Left ventricle myocardium inferior (tissue), 1 donor: ENCODE measurements at regions not wholly inside any gene's neighbourhood (a gene's known extent, or its start where the extent isn't known, plus 50 kb on each side); places are given as distances from the start of the nearest gene placed in this dataset.

Experiments used
- DNase-seq: peaks from one replicate; pipeline ENCODE4 v3.0.0-alpha.2; 2020
- H3K27ac ChIP-seq: fragments of 200-600 bp; replicated peaks from 2 replicates; pipeline ENCODE4 v1.8.0; 2021
- H3K27me3 ChIP-seq: fragments of 200-600 bp; 2 replicates; pipeline ENCODE4 v1.8.0; 2021; ENCODE audit warnings: low read depth
- H3K36me3 ChIP-seq: fragments of 200-600 bp; 2 replicates; pipeline ENCODE4 v1.8.0; 2021
- H3K4me1 ChIP-seq: fragments of 200-600 bp; 2 replicates; pipeline ENCODE4 v1.8.0; 2021
- H3K4me3 ChIP-seq: fragments of 200-600 bp; 2 replicates; pipeline ENCODE4 v1.8.0; 2021; ENCODE audit warnings: mild to moderate bottlenecking, moderate library complexity
- H3K9me3 ChIP-seq: fragments of 200-600 bp; replicated peaks from 2 replicates; pipeline ENCODE4 v1.8.0; 2021
- CTCF ChIP-seq: fragments of 200-600 bp; IDR thresholded peaks from 2 replicates; pipeline ENCODE4 v1.8.0; 2021; ENCODE audit warnings: antibody characterized with exemption, mild to moderate bottlenecking, borderline replicate concordance
- intact Hi-C: fragments of 100-400 bp; cut with micrococcal nuclease; formaldehyde crosslinking; loops from one replicate; pipeline ENCODE4 v1.11.0; 2022
- donor health status: DM: no; HTN: yes; CAD: no; lungs with severe emphysema.

DNA sequence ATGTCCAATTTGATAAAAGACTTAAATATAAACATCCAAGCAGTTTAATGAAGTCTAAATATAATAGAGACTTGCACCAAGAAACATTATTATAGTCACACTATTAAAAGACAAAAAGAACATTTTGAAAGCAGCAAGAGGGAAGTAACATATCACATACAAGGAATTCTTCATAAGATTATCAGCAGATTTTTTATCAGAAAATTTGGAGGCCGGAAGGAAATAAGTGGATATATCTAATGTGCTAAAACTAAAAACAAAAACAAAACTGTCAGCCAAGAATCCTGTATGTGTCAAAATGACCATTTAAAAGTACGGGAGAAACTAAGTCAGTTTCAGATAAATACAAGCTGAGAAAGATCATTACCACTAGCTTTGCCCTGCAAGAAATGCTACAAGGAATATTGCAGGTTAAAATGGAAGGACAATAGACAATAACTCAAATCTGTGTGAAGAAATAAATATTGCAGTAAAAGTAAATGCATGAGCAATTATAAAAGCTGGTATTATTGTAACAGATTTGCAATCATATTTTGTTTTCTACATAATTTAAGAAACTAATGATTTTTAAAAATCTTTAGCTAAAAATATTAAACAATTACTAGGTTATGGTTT, 1665.9 kb upstream of the PCDH20 start:
- H3K27ac ChIP-seq, result no peak overlapping the region
- no peaks in the 10 kb centered on the region for H3K27me3 ChIP-seq
- no peak for DNase-seq
- intact Hi-C loops, result no loop called here
- no peaks in the 10 kb centered on the region for H3K36me3 ChIP-seq
- H3K4me1 ChIP-seq, result no peaks in the 10 kb centered on the region
- no peak for TF ChIP-seq CTCF
- H3K4me3 ChIP-seq, result no peak overlapping the region
- peaks cover 39% of the 10 kb centered on the region for H3K9me3 ChIP-seq

GRCh38 chr13:63075126-63075525, 1659.5 kb upstream of the PCDH20 start:
- Histone ChIP-seq H3K27me3 (no peaks in the 10 kb centered on the region), H3K4me3 (no peak overlapping the region), H3K36me3 (no peaks in the 10 kb centered on the region), H3K27ac (no peak overlapping the region), H3K4me1 (no peaks in the 10 kb centered on the region), H3K9me3 (peaks cover 3% of the 10 kb centered on the region)
- DNase-seq, result no peak
- TF ChIP-seq CTCF, result no peak
- intact Hi-C loops, result no loop called here

- DNase-seq, result no peak
- Histone ChIP-seq H3K4me1 (no peaks in the 10 kb centered on the region), H3K27ac (no peak overlapping the region), H3K27me3 (no peaks in the 10 kb centered on the region), H3K9me3 (peaks cover 28% of the 10 kb centered on the region), H3K4me3 (no peak overlapping the region), H3K36me3 (no peaks in the 10 kb centered on the region)
- intact Hi-C loops, result no loop called here
- TF ChIP-seq CTCF, result no peak
Observed at GRCh38 chr13:63050287-63050686, 1634.6 kb upstream of the PCDH20 start.

DNA sequence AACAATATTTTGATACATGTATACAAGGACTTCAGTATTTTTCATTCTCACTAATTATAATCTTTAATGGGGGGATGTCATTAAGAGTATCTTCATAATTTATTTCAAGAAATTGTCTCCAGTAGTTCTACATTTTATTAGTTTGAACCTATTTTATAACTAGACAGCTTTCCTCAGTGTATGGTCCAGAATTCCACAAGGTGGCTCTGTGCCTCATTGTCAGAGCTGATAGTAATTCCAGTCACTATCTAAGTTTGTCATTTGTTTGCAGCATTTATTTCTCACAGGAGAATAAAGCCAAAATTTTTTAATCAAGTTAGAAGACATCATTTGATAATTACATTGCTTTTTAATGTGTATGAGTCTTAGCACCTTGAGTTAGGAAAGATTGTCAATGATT, 1633.0 kb upstream of the PCDH20 start:
- no peaks in the 10 kb centered on the region for H3K4me1 ChIP-seq
- no peaks in the 10 kb centered on the region for H3K27me3 ChIP-seq
- intact Hi-C loops, result no loop called here
- H3K27ac ChIP-seq, result no peak overlapping the region
- no peak for TF ChIP-seq CTCF
- H3K36me3 ChIP-seq, result no peaks in the 10 kb centered on the region
- H3K9me3 ChIP-seq, result peaks cover 13% of the 10 kb centered on the region
- H3K4me3 ChIP-seq, result no peak overlapping the region
- DNase-seq, result no peak

DNA sequence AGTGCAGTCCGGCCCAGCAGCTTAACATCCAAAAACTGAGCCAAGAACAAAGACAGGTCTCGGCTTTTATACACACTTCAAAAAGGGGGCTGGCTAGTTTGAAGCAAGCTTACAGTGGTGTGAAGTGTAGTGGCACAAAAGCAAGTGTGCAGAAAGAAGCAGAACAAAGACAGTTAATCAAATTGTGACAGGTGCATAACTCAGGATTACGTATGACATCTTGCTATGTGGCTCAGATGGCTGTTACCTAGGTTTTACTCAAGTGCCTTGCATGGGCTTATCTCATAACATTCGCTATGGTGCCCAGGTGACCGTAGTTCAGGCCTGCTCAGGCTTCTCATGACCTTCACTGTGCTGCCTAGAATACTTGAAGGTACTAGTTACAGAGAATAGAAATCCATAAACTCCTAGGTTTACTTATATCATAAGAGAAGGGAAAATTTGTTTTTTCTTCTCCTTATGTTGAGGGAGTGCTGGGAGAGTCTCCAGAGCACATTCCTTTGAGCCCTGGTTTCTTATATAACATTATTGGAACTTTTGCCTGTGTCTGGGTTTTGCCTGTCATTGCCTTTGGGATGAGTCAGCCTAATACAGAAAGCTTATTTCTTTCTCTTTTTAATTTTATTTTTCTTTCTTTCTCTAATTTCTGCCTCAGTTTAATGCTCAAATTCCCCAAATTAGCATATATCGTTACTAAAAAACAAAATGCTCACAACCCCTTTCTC, 1629.1 kb upstream of the PCDH20 start:
- intact Hi-C loops, result no loop called here
- H3K36me3 ChIP-seq, result no peaks in the 10 kb centered on the region
- no peaks in the 10 kb centered on the region for H3K4me1 ChIP-seq
- DNase-seq, result no peak
- TF ChIP-seq CTCF, result no peak
- H3K27ac ChIP-seq, result no peak overlapping the region
- peaks cover 8% of the 10 kb centered on the region for H3K9me3 ChIP-seq
- H3K4me3 ChIP-seq, result no peak overlapping the region
- no peaks in the 10 kb centered on the region for H3K27me3 ChIP-seq
